Keratinocyte (primary cell): ENCODE measurements at regions not wholly inside any gene's neighbourhood (a gene's known extent, or its start where the extent isn't known, plus 50 kb on each side); places are given as distances from the start of the nearest gene placed in this dataset.

Source experiments
- EZH2 ChIP-seq: IDR thresholded peaks from one replicate; pipeline ENCODE4 v1.6.1; 2012; ENCODE audit warnings: inconsistent platforms, mild to moderate bottlenecking, low read length, moderate library complexity
- TF ChIP-seq, protein P1 (sequence below), 3 experiments: IDR thresholded peaks in 1 of 3; conservative IDR thresholded peaks in 1 of 3; optimal IDR thresholded peaks in 1 of 3; 2 replicates in 2 of 3; 3 replicates in 1 of 3; pipeline versions ENCODE3 to v1.5.1; 2011; ENCODE audit warnings: low read length in 3 of 3, mild to moderate bottlenecking in 3 of 3, moderate library complexity in 2 of 3, control low read depth in 1 of 3, inconsistent platforms in 1 of 3; ENCODE audit not compliant: insufficient read depth in 2 of 3; ENCODE audit errors: extremely low read depth in 1 of 3

DNA sequence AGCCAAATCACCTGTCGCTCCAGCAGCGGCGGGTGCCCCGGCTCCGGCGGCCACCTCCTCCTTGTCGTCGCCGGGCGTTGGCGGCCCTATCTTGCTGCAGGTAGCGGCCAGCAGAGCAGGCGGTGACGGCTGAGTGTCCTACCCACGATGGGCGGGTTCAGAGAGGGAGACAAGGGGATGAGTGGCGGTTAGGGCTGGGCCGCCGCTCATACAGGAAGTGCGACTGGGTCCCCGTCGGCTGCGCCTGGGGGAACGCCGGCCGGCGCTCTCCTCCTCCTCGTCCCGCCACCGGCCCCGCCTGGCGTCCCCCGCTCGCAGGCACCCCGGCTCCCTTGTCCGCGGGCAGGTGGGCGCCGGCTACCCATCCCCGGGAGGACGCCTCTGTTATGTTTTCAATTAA lies 1692.0 kb downstream of the SLITRK5 start:
- TF ChIP-seq, protein P1, sequence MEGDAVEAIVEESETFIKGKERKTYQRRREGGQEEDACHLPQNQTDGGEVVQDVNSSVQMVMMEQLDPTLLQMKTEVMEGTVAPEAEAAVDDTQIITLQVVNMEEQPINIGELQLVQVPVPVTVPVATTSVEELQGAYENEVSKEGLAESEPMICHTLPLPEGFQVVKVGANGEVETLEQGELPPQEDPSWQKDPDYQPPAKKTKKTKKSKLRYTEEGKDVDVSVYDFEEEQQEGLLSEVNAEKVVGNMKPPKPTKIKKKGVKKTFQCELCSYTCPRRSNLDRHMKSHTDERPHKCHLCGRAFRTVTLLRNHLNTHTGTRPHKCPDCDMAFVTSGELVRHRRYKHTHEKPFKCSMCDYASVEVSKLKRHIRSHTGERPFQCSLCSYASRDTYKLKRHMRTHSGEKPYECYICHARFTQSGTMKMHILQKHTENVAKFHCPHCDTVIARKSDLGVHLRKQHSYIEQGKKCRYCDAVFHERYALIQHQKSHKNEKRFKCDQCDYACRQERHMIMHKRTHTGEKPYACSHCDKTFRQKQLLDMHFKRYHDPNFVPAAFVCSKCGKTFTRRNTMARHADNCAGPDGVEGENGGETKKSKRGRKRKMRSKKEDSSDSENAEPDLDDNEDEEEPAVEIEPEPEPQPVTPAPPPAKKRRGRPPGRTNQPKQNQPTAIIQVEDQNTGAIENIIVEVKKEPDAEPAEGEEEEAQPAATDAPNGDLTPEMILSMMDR (optimal IDR thresholded peaks at IDR 0.05 in 1 of 3, IDR thresholded peaks at IDR 0.05 in 1 of 3, conservative IDR thresholded peaks at IDR 0.05 in 1 of 3; ENCODE audit: extremely low read depth in 1 of 3, insufficient read depth in 2 of 3, low read length in 3 of 3), result no peak
- no peak for TF ChIP-seq EZH2
